ENCODE measurements at regions not wholly inside any gene's neighbourhood (a gene's known extent, or its start where the extent isn't known, plus 50 kb on each side); places are given as distances from the start of the nearest gene placed in this dataset.

DNA sequence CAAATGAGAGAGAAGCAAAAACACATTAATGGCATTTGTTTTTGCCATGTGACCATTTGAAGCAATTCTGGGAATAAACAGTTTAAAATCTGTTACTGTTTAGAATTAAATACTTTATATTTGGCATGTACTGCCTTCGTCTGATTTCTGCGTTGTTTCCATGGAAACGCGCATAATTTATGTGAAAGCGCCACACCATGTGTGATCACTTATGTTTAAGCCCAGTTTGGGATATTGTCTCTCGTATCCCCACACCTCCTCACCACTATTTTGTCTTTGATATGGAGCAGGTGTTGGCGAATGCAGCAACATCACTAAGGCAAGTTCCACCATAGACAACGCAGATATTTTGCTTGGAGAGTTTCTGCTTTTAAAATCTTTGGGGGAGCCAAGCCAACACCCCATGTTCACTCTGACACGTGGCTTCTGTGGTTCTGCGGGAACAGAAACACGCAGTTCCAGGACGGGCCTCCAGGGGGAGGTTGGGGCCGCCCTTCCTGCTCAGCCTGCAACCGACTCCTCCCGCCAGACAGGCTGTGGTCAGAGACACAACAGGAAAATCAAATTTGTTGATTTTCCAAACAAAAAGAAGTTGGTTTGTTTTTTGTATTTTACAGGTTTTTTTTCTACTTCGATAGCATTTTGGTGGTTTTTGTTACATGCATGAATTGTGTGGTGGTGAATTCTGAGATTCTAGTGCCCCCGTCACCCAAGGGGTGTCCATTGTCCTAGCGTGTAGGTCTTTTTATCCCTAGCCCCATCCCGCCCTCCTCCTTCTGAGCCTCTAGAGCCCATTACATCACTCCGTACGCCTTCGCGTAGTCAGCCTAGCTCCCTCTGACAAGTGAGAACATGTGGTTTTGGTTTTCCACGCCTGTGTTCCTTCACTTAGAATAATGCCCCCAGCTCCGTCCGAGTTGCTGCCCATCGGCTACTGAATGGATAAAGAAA, 101.9 kb upstream of the SFSWAP start:
- TF ChIP-seq, protein P1, sequence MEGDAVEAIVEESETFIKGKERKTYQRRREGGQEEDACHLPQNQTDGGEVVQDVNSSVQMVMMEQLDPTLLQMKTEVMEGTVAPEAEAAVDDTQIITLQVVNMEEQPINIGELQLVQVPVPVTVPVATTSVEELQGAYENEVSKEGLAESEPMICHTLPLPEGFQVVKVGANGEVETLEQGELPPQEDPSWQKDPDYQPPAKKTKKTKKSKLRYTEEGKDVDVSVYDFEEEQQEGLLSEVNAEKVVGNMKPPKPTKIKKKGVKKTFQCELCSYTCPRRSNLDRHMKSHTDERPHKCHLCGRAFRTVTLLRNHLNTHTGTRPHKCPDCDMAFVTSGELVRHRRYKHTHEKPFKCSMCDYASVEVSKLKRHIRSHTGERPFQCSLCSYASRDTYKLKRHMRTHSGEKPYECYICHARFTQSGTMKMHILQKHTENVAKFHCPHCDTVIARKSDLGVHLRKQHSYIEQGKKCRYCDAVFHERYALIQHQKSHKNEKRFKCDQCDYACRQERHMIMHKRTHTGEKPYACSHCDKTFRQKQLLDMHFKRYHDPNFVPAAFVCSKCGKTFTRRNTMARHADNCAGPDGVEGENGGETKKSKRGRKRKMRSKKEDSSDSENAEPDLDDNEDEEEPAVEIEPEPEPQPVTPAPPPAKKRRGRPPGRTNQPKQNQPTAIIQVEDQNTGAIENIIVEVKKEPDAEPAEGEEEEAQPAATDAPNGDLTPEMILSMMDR (IDR thresholded peaks at IDR 0.05; ENCODE audit: low read depth, low read length) = peak; percentile 95
- TF ChIP-seq, protein P2, sequence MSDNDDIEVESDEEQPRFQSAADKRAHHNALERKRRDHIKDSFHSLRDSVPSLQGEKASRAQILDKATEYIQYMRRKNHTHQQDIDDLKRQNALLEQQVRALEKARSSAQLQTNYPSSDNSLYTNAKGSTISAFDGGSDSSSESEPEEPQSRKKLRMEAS (IDR thresholded peaks at IDR 0.05; ENCODE audit: low read depth, low read length) = peak; percentile 95

Data from NB4 (cell line).